Ovary (tissue), 3 donors: ENCODE measurements at regions not wholly inside any gene's neighbourhood (a gene's known extent, or its start where the extent isn't known, plus 50 kb on each side); places are given as distances from the start of the nearest gene placed in this dataset.

Source experiments
- CTCF ChIP-seq, 3 donors: fragments of 450-650 bp in 2 of 3; fragments of 200-600 bp in 1 of 3; IDR thresholded peaks; one replicate each; pipeline versions ENCODE4 v1.5.1 to v1.8.0; 2016 to 2022; ENCODE audit warnings: antibody characterized with exemption in 3 of 3, mild to moderate bottlenecking in 1 of 3
- POLR2A ChIP-seq: fragments of 450-650 bp; IDR thresholded peaks from one replicate; pipeline ENCODE4 v1.6.1; 2017; ENCODE audit warnings: antibody characterized with exemption, mild to moderate bottlenecking, moderate library complexity
- donor health status: DM: no; HTN: no; CAD: no.

- TF ChIP-seq POLR2A = no peak
- TF ChIP-seq CTCF (IDR thresholded peaks at IDR 0.05) = peak in 2 of 3 donors; percentile 24 to 27
Observed at GRCh38 chr5:15383469-15383868, 116.5 kb upstream of the FBXL7 start.
